Head of caudate nucleus (tissue), 42 donors: ENCODE measurements at regions not wholly inside any gene's neighbourhood (a gene's known extent, or its start where the extent isn't known, plus 50 kb on each side); places are given as distances from the start of the nearest gene placed in this dataset.
"Not testable (repeated sequence)": the region's sequence is repeated elsewhere in the genome, so short reads cannot be mapped to it uniquely, and the experiment has no call there.

Source experiments
- DNase-seq, 42 donors: peaks; one replicate each; pipeline versions ENCODE4 v3.0.0 to v3.0.0-alpha.2; 2020 to 2021; ENCODE audit warnings: mixed read lengths in 7 of 42
- intact Hi-C: fragments of 100-400 bp; cut with DNase I; formaldehyde crosslinking; loops from one replicate; pipeline ENCODE4 v1.15.0; 2022

GRCh38 chr15:31214864-31215489, 111.7 kb upstream of the KLF13 start:
- DNase-seq, result peak in 1 of 42 donors; percentile 18

GRCh38 chr15:31215490-31216214, 111.0 kb upstream of the KLF13 start:
- peak in 41 of 42 donors; percentile 46 to 91 (median 79) for DNase-seq
- intact Hi-C loops, result loop anchor here (2.0 to 10.0 kb wide), 4 partner anchors 42 to 219 kb away; no protein-coding TSS in a partner anchor

More at GRCh38 chr15:31214864-31215489, 111.7 kb upstream of the KLF13 start:
- intact Hi-C loops, result loop anchor here (2.0 to 10.0 kb wide), 4 partner anchors 42 to 220 kb away; no protein-coding TSS in a partner anchor

GRCh38 chr15:31216215-31216911, 110.3 kb upstream of the KLF13 start:
- intact Hi-C loops, result loop anchor here (5.0 to 10.0 kb wide), 2 partner anchors 41 to 148 kb away; no protein-coding TSS in a partner anchor

GRCh38 chr15:31217067-31217466, 109.6 kb upstream of the KLF13 start:
- DNase-seq, result no peak
- intact Hi-C loops, result loop anchor here (5.0 to 10.0 kb wide), 2 partner anchors 40 to 148 kb away; no protein-coding TSS in a partner anchor

More at GRCh38 chr15:31216215-31216911, 110.3 kb upstream of the KLF13 start:
- peak in 40 of 42 donors; percentile 42 to 81 (median 61) for DNase-seq

DNA sequence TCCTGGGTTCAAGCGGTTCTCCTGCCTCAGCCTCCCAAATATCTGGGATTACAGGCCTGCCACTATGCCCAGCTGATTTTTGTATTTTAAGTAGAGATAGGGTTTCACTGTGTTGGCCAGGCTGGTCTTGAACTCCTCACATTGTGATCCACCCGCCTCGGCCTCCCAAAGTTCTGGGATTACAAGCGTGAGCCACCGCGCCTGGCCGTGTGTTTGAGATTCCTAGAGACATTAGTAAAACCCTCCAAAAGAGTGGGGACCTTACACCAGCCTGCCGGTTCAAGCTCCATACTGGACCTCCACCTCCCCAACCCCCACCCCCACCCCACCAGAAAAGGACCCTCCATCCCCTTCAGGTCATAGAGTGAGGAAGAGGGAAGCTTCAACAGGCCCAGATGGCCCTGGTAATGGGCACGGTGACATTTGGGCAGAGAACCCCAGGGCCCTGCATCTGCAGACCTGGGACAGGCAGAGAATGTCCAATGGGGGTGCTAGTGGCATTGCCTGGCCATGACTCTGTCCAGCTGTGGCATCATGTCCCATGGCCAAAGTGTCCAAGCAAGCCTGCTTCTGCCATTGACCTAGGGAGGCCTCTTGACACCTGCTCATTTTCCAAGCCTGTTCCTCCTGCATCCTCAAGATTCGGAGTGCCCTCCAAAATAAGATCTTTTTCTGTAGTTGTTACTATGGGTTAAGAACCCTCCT, 108.9 kb upstream of the KLF13 start:
- intact Hi-C loops, result loop anchor here (5.0 to 10.0 kb wide), 2 partner anchors 40 to 147 kb away; no protein-coding TSS in a partner anchor
- peak in 5 of 42 donors; percentile 16 to 35 (median 22) for DNase-seq

DNA sequence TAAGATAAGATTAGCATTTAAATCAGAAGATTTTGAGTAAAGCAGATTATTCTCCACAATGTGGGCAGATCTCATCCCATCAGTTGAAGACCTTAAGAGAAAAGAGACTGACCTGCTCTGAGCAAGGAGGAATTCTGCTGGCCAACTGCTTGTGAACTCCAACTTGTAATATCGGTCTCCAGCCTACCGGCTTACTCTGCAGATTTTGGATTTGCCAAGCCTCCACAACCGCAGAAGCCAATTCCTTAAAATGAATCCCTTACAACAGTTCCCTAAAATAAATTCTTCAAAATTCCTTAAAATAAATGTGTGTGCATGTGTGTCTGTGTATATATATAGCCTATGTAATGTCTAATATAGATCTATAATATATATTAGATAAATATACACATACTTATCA, 107.4 kb upstream of the KLF13 start:
- intact Hi-C loops, result loop anchor here (5.0 to 10.0 kb wide), 2 partner anchors 38 to 146 kb away; no protein-coding TSS in a partner anchor
- no peak for DNase-seq

DNA sequence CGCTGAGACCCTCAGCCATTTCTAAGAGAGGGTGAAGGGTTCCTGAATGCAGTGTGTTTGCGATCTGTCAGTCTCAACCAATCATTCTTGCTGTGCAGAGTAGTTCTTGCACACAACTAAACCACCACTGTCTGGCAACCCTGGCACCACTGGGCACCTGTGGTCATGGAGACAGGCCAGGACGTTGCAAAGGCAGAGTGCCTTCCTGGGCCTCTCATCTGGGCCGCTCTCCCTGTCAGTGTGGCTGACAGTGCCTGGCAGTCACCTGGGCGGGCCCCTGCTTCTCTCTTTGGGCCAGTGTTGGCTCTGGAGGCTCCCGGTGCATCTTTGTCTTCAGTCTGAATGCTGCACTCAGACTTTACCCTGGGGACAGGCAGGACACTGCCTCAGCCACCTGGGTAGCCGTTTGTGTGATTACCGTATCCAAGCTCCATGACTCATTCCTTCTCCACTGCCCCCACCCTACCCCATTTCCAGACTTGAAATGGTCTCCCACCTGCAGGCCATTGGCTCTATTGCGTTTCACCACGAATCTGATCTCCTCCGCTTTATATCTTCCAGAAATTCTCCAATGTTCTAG, 104.6 kb upstream of the KLF13 start:
- no peak for DNase-seq
- intact Hi-C loops, result no loop called here

- intact Hi-C loops, result no loop called here
- peak in 1 of 42 donors; percentile 20 for DNase-seq
Observed at GRCh38 chr15:31222773-31223341, 103.8 kb upstream of the KLF13 start.

GRCh38 chr15:31223478-31224350, 102.9 kb upstream of the KLF13 start:
- intact Hi-C loops, result no loop called here
- DNase-seq, result peak in 5 of 42 donors; percentile 15 to 34 (median 23)

DNA sequence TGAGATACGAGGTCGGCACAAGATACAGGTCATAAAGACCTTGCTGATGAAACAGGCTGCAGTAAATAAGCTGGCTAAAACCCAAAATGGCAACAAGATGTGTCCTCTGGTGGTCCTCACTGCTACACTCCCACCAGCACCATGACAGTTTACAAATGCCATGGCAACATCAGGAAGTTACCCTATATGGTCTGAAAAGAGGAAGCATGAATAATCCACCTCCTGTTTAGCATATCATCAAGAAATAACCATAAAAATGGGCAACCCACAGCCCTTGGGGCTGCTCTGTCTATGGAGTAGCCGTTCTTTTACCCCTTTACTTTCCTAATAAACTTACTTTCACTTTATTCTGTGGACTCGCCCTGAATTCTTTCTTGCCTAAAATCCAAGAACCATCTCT, 102.0 kb upstream of the KLF13 start:
- intact Hi-C loops, result not testable (repeated sequence)

GRCh38 chr15:31225356-31225955, 101.2 kb upstream of the KLF13 start:
- intact Hi-C loops, result no loop called here
- DNase-seq, result peak in 1 of 42 donors; percentile 7

More for the DNA sequence above, 102.0 kb upstream of the KLF13 start:
- DNase-seq, result not testable (repeated sequence)

DNA sequence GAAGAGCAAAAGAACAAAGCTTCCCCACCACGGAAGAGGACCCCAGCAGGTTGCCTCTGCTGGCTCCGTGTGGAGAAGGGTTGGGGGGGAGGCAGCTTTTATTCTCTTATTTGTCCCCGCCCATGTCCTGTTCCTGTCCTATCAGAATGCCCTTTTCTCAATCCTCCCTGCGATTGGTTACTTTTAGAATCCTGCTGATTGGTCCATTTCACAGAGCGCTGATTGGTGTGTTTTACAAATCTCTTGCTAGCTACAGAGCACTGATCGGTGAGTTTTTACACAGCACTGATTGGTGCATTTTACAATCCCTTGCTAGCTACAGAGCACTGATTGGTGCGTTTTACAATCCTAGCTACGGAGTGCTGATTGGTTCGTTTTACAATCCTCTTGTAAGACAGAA, 100.6 kb upstream of the KLF13 start:
- DNase-seq, result no peak
- intact Hi-C loops, result no loop called here

GRCh38 chr15:31227235-31227634, 99.4 kb upstream of the KLF13 start:
- intact Hi-C loops, result no loop called here

DNA sequence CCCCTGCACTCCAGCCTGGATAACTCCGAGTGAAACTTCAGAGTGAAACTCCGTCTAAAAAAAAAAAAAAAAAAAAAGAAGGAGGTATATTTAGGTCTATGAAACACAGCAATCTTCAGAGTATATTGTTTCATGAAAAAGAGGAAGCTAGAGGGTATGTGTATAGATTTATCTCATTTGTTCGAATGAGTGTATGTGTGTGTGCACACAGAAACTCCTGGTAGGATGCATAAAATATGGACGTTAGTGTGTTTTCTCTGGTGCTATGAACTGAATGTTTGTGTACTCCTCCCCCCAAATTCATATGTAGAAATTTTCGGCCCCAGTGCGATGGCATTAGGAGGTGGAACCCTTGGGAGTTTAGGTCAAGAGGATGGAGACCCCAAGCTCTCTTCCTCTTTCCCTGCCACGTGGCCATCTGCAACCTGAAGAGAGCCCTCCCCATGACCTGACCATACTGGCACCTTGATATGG, 98.6 kb upstream of the KLF13 start:
- no peak for DNase-seq
- intact Hi-C loops, result no loop called here

More at GRCh38 chr15:31227235-31227634, 99.4 kb upstream of the KLF13 start:
- no peak for DNase-seq

DNA sequence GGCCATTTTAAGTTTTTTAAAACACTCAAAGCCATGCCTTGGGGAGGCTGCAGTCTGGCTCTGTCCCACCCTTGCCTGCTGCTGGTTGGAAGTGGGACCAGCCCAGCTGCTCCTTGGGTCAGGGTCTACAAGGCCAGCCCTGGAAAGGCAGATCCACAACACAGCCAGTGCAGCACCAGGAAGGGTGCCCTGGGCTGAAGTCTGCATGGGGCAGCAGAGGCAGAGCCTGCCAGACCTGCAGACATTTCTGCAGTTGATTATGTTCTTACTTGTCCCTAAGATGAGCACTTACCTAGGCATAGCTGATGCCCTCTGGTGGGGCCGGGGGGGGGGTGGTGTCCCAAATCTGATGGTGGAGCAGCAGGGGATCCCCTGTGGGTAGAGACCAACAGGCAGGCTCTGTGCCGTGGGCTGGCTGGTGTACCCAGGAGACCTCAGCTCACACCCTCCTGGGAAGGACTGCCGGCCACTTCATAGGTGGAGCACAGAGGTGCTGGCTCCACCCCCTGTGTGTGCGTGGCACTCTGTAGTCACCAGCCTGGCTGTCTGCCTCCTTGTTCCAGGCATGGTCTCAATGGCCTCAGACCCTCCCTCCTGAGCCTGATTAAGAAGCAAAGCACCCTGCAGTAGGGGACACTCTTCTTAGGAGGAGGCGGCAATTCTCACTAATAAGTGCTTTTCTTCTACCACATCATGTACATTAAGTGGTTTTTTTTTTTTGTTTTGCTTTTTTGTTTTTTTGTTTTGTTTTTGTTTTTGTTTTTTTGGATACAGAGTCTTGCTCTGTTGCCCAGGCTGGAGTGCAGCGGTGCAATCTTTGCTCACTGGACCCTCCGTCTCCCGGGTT, 97.4 kb upstream of the KLF13 start:
- intact Hi-C loops, result no loop called here
- peak in 1 of 42 donors; percentile 22 for DNase-seq
